ENCODE measurements at regions not wholly inside any gene's neighbourhood (a gene's known extent, or its start where the extent isn't known, plus 50 kb on each side); places are given as distances from the start of the nearest gene placed in this dataset.

- Mint-ChIP-seq H3K36me3 (ENCODE audit: low read depth) (no peaks in the 10 kb centered on the region), H3K4me1 (no peaks in the 10 kb centered on the region), H3K9me3 (peaks cover 16% of the 10 kb centered on the region), H3K4me3 (no peak overlapping the region), H3K27me3 (no peaks in the 10 kb centered on the region), H3K27ac (no peak overlapping the region)
- POLR2A ChIA-PET, result no interaction called here
- no peak for DNase-seq
- CTCF ChIA-PET, result no interaction called here
Measured at GRCh38 chr13:104099750-104100149, 1033.5 kb upstream of the SLC10A2 start.

GRCh38 chr13:104098421-104098820, 1032.2 kb upstream of the SLC10A2 start:
- DNase-seq, result no peak
- no peaks in the 10 kb centered on the region for H3K4me1 Mint-ChIP-seq
- H3K27ac Mint-ChIP-seq, result no peak overlapping the region
- no peaks in the 10 kb centered on the region for H3K36me3 Mint-ChIP-seq (ENCODE audit: low read depth)
- no peaks in the 10 kb centered on the region for H3K27me3 Mint-ChIP-seq
- H3K4me3 Mint-ChIP-seq, result no peak overlapping the region
- ChIA-PET CTCF (no interaction called here), POLR2A (no interaction called here)
- H3K9me3 Mint-ChIP-seq, result peaks cover 13% of the 10 kb centered on the region

GRCh38 chr13:104086759-104087158, 1020.5 kb upstream of the SLC10A2 start:
- POLR2A ChIA-PET, result no interaction called here
- no peak overlapping the region for H3K4me3 Mint-ChIP-seq
- H3K9me3 Mint-ChIP-seq, result peaks cover 10% of the 10 kb centered on the region
- H3K36me3 Mint-ChIP-seq (ENCODE audit: low read depth), result no peaks in the 10 kb centered on the region
- no peak for DNase-seq
- no peak overlapping the region for H3K27ac Mint-ChIP-seq
- CTCF ChIA-PET, result no interaction called here
- no peaks in the 10 kb centered on the region for H3K4me1 Mint-ChIP-seq
- no peaks in the 10 kb centered on the region for H3K27me3 Mint-ChIP-seq

- Mint-ChIP-seq H3K9me3 (peaks cover 10% of the 10 kb centered on the region), H3K27ac (no peak overlapping the region), H3K4me3 (no peak overlapping the region), H3K27me3 (no peaks in the 10 kb centered on the region), H3K4me1 (no peaks in the 10 kb centered on the region), H3K36me3 (ENCODE audit: low read depth) (no peaks in the 10 kb centered on the region)
- POLR2A ChIA-PET, result no interaction called here
- DNase-seq, result no peak
- CTCF ChIA-PET, result no interaction called here
Measured at GRCh38 chr13:104086210-104086609, 1020.0 kb upstream of the SLC10A2 start.

GRCh38 chr13:104085611-104086010, 1019.4 kb upstream of the SLC10A2 start:
- H3K4me3 Mint-ChIP-seq, result no peak overlapping the region
- no peak for DNase-seq
- ChIA-PET CTCF (no interaction called here), POLR2A (no interaction called here)
- peaks cover 10% of the 10 kb centered on the region for H3K9me3 Mint-ChIP-seq
- H3K4me1 Mint-ChIP-seq, result no peaks in the 10 kb centered on the region
- no peaks in the 10 kb centered on the region for H3K36me3 Mint-ChIP-seq (ENCODE audit: low read depth)
- H3K27ac Mint-ChIP-seq, result no peak overlapping the region
- no peaks in the 10 kb centered on the region for H3K27me3 Mint-ChIP-seq

GRCh38 chr13:104074326-104074725, 1008.1 kb upstream of the SLC10A2 start:
- POLR2A ChIA-PET, result no interaction called here
- Mint-ChIP-seq H3K27ac (no peak overlapping the region), H3K4me1 (no peaks in the 10 kb centered on the region), H3K36me3 (ENCODE audit: low read depth) (no peaks in the 10 kb centered on the region), H3K27me3 (no peaks in the 10 kb centered on the region), H3K4me3 (no peak overlapping the region), H3K9me3 (peaks cover 13% of the 10 kb centered on the region)
- CTCF ChIA-PET, result no interaction called here
- DNase-seq, result no peak

GRCh38 chr13:104071806-104072205, 1005.6 kb upstream of the SLC10A2 start:
- Mint-ChIP-seq H3K4me3 (no peak overlapping the region), H3K27ac (no peak overlapping the region), H3K36me3 (ENCODE audit: low read depth) (no peaks in the 10 kb centered on the region), H3K27me3 (no peaks in the 10 kb centered on the region), H3K9me3 (peaks cover 8% of the 10 kb centered on the region), H3K4me1 (no peaks in the 10 kb centered on the region)
- POLR2A ChIA-PET, result no interaction called here
- no peak for DNase-seq
- CTCF ChIA-PET, result no interaction called here

GRCh38 chr13:104065328-104065727, 999.1 kb upstream of the SLC10A2 start:
- Mint-ChIP-seq H3K4me3 (no peak overlapping the region), H3K4me1 (no peaks in the 10 kb centered on the region), H3K27ac (no peak overlapping the region), H3K27me3 (no peaks in the 10 kb centered on the region), H3K9me3 (peaks cover 8% of the 10 kb centered on the region), H3K36me3 (ENCODE audit: low read depth) (no peaks in the 10 kb centered on the region)
- ChIA-PET CTCF (no interaction called here), POLR2A (no interaction called here)
- no peak for DNase-seq

- no peaks in the 10 kb centered on the region for H3K36me3 Mint-ChIP-seq (ENCODE audit: low read depth)
- no peak for DNase-seq
- CTCF ChIA-PET, result no interaction called here
- no peaks in the 10 kb centered on the region for H3K4me1 Mint-ChIP-seq
- no peaks in the 10 kb centered on the region for H3K27me3 Mint-ChIP-seq
- POLR2A ChIA-PET, result no interaction called here
- peaks cover 2% of the 10 kb centered on the region for H3K9me3 Mint-ChIP-seq
- H3K27ac Mint-ChIP-seq, result no peak overlapping the region
- no peak overlapping the region for H3K4me3 Mint-ChIP-seq
Measured at GRCh38 chr13:104057861-104058260, 991.6 kb upstream of the SLC10A2 start.

- Mint-ChIP-seq H3K36me3 (ENCODE audit: low read depth) (no peaks in the 10 kb centered on the region), H3K4me3 (no peak overlapping the region), H3K4me1 (no peaks in the 10 kb centered on the region), H3K27ac (no peak overlapping the region), H3K9me3 (peaks cover 5% of the 10 kb centered on the region), H3K27me3 (no peaks in the 10 kb centered on the region)
- DNase-seq, result no peak
- ChIA-PET CTCF (no interaction called here), POLR2A (no interaction called here)
Measured at GRCh38 chr13:104045907-104046306, 979.7 kb upstream of the SLC10A2 start.

- Mint-ChIP-seq H3K4me1 (no peaks in the 10 kb centered on the region), H3K36me3 (ENCODE audit: low read depth) (no peaks in the 10 kb centered on the region)
Measured at GRCh38 chr13:104043184-104043583, 977.0 kb upstream of the SLC10A2 start.

GRCh38 chr13:104034891-104035290, 968.7 kb upstream of the SLC10A2 start:
- ChIA-PET CTCF (no interaction called here), POLR2A (no interaction called here)
- no peaks in the 10 kb centered on the region for H3K27me3 Mint-ChIP-seq
- peaks cover 2% of the 10 kb centered on the region for H3K9me3 Mint-ChIP-seq
- no peak overlapping the region for H3K27ac Mint-ChIP-seq
- no peaks in the 10 kb centered on the region for H3K36me3 Mint-ChIP-seq (ENCODE audit: low read depth)
- no peak for DNase-seq
- H3K4me1 Mint-ChIP-seq, result no peaks in the 10 kb centered on the region
- no peak overlapping the region for H3K4me3 Mint-ChIP-seq

More at GRCh38 chr13:104043184-104043583, 977.0 kb upstream of the SLC10A2 start:
- ChIA-PET CTCF (no interaction called here), POLR2A (no interaction called here)
- Mint-ChIP-seq H3K27ac (no peak overlapping the region), H3K27me3 (no peaks in the 10 kb centered on the region), H3K9me3 (peaks cover 2% of the 10 kb centered on the region), H3K4me3 (no peak overlapping the region)
- no peak for DNase-seq

- Mint-ChIP-seq H3K27ac (no peak overlapping the region), H3K9me3 (peaks cover 4% of the 10 kb centered on the region), H3K4me3 (no peak overlapping the region), H3K4me1 (no peaks in the 10 kb centered on the region), H3K36me3 (ENCODE audit: low read depth) (no peaks in the 10 kb centered on the region), H3K27me3 (no peaks in the 10 kb centered on the region)
- no peak for DNase-seq
- ChIA-PET POLR2A (no interaction called here), CTCF (no interaction called here)
Measured at GRCh38 chr13:104025303-104025702, 959.1 kb upstream of the SLC10A2 start.

- Mint-ChIP-seq H3K36me3 (ENCODE audit: low read depth) (no peaks in the 10 kb centered on the region), H3K27me3 (no peaks in the 10 kb centered on the region), H3K27ac (no peak overlapping the region), H3K9me3 (peaks cover 4% of the 10 kb centered on the region), H3K4me3 (no peak overlapping the region), H3K4me1 (no peaks in the 10 kb centered on the region)
- DNase-seq, result no peak
- POLR2A ChIA-PET, result no interaction called here
- CTCF ChIA-PET, result no interaction called here
Measured at GRCh38 chr13:104024416-104025170, 958.4 kb upstream of the SLC10A2 start.
